GM23338 (cell line): ENCODE measurements at regions not wholly inside any gene's neighbourhood (a gene's known extent, or its start where the extent isn't known, plus 50 kb on each side); places are given as distances from the start of the nearest gene placed in this dataset.

ENCODE experiments used
- CREB1 ChIP-seq: fragments of 250-450 bp; sonication (Bioruptor Pico); IDR thresholded peaks from 2 replicates; pipeline ENCODE4 v1.5.0; 2020; ENCODE audit warnings: low read depth, mild to moderate bottlenecking, moderate library complexity
- CTCF ChIP-seq, 2 experiments: fragments of 200-600 bp in 1 of 2; sonication (generic) in 1 of 2; conservative IDR thresholded peaks; 2 replicates each; pipeline versions ENCODE4 v1.5.1 to v1.6.1; 2016 to 2017; ENCODE audit warnings: antibody characterized with exemption in 2 of 2, low read depth in 2 of 2, mild to moderate bottlenecking in 2 of 2, moderate library complexity in 1 of 2
- EZH2 ChIP-seq: fragments of 200-600 bp; sonication (generic); IDR thresholded peaks from one replicate; pipeline ENCODE4 v1.8.0; 2017; ENCODE audit warnings: antibody characterized with exemption, mild to moderate bottlenecking, low read depth; ENCODE audit not compliant: unreplicated experiment
- POLR2AphosphoS5 ChIP-seq: IDR thresholded peaks from 2 replicates; pipeline ENCODE4 v1.6.1; 2016; ENCODE audit warnings: antibody characterized with exemption, low read depth
- REST ChIP-seq: IDR thresholded peaks from one replicate; pipeline ENCODE4 v1.6.1; 2018; ENCODE audit warnings: antibody characterized with exemption; ENCODE audit not compliant: unreplicated experiment
- STAT1 ChIP-seq: IDR thresholded peaks from one replicate; pipeline ENCODE4 v1.6.1; 2016; ENCODE audit warnings: antibody characterized with exemption; ENCODE audit not compliant: unreplicated experiment
- TF ChIP-seq, protein P1 (sequence below): fragments of 250-450 bp; sonication (Bioruptor Pico); IDR thresholded peaks from 2 replicates; pipeline ENCODE4 v1.5.0; 2020; ENCODE audit warnings: mild to moderate bottlenecking, moderate library complexity

DNA sequence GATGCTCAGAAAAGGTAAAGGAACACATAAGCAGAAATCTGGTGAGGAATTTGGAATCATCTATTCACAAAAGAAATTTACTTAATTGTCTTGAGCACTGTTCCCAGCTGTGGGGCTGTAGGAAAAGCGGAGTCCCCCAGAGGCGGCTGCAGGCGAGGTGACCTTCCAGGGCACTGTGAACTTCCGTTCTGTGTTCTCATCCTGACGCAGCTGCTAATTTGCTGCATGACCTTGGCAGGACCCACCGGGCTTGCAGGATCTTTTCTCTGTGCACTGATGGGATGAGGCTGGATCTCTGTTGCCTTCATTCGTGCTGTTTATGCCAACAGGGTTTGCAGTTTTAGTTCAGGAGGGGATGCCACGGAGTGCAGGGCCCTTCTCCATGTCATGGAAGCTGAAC, 301.9 kb upstream of the MYT1L start:
- TF ChIP-seq CTCF (conservative IDR thresholded peaks at IDR 0.05; ENCODE audit: low read depth in 2 of 2) (no peak), EZH2 (no peak), POLR2AphosphoS5 (no peak), CREB1 (CRISPR knock-in tag) (no peak), STAT1 (no peak), REST (no peak)
- TF ChIP-seq, protein P1, sequence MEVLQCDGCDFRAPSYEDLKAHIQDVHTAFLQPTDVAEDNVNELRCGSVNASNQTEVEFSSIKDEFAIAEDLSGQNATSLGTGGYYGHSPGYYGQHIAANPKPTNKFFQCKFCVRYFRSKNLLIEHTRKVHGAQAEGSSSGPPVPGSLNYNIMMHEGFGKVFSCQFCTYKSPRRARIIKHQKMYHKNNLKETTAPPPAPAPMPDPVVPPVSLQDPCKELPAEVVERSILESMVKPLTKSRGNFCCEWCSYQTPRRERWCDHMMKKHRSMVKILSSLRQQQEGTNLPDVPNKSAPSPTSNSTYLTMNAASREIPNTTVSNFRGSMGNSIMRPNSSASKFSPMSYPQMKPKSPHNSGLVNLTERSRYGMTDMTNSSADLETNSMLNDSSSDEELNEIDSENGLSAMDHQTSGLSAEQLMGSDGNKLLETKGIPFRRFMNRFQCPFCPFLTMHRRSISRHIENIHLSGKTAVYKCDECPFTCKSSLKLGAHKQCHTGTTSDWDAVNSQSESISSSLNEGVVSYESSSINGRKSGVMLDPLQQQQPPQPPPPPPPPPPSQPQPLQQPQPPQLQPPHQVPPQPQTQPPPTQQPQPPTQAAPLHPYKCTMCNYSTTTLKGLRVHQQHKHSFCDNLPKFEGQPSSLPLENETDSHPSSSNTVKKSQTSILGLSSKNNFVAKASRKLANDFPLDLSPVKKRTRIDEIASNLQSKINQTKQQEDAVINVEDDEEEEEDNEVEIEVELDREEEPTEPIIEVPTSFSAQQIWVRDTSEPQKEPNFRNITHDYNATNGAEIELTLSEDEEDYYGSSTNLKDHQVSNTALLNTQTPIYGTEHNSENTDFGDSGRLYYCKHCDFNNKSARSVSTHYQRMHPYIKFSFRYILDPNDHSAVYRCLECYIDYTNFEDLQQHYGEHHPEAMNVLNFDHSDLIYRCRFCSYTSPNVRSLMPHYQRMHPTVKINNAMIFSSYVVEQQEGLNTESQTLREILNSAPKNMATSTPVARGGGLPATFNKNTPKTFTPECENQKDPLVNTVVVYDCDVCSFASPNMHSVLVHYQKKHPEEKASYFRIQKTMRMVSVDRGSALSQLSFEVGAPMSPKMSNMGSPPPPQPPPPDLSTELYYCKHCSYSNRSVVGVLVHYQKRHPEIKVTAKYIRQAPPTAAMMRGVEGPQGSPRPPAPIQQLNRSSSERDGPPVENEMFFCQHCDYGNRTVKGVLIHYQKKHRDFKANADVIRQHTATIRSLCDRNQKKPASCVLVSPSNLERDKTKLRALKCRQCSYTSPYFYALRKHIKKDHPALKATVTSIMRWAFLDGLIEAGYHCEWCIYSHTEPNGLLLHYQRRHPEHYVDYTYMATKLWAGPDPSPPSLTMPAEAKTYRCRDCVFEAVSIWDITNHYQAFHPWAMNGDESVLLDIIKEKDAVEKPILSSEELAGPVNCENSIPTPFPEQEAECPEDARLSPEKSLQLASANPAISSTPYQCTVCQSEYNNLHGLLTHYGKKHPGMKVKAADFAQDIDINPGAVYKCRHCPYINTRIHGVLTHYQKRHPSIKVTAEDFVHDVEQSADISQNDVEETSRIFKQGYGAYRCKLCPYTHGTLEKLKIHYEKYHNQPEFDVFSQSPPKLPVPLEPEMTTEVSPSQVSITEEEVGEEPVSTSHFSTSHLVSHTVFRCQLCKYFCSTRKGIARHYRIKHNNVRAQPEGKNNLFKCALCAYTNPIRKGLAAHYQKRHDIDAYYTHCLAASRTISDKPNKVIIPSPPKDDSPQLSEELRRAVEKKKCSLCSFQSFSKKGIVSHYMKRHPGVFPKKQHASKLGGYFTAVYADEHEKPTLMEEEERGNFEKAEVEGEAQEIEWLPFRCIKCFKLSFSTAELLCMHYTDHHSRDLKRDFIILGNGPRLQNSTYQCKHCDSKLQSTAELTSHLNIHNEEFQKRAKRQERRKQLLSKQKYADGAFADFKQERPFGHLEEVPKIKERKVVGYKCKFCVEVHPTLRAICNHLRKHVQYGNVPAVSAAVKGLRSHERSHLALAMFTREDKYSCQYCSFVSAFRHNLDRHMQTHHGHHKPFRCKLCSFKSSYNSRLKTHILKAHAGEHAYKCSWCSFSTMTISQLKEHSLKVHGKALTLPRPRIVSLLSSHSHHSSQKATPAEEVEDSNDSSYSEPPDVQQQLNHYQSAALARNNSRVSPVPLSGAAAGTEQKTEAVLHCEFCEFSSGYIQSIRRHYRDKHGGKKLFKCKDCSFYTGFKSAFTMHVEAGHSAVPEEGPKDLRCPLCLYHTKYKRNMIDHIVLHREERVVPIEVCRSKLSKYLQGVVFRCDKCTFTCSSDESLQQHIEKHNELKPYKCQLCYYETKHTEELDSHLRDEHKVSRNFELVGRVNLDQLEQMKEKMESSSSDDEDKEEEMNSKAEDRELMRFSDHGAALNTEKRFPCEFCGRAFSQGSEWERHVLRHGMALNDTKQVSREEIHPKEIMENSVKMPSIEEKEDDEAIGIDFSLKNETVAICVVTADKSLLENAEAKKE (CRISPR knock-in tag): no peak
